Gastroesophageal sphincter (tissue), 3 donors: ENCODE measurements at regions not wholly inside any gene's neighbourhood (a gene's known extent, or its start where the extent isn't known, plus 50 kb on each side); places are given as distances from the start of the nearest gene placed in this dataset.

Source experiments
- POLR2A ChIP-seq, 2 donors: fragments of 450-650 bp; IDR thresholded peaks; one replicate each; pipeline ENCODE4 v1.6.1; 2017; ENCODE audit warnings: antibody characterized with exemption in 2 of 2, mild to moderate bottlenecking in 2 of 2, moderate library complexity in 1 of 2
- POLR2AphosphoS5 ChIP-seq: sonication (generic); formaldehyde crosslinking; IDR thresholded peaks from one replicate; pipeline ENCODE4 v1.6.1; 2017; ENCODE audit warnings: antibody characterized with exemption
- TF ChIP-seq, protein P1 (sequence below), 4 experiments: fragments of 200-600 bp in 2 of 4; fragments of 450-650 bp in 2 of 4; sonication (generic) in 1 of 4; IDR thresholded peaks; one replicate each; pipeline ENCODE4 v1.5.1; 2017 to 2019; ENCODE audit warnings: antibody characterized with exemption in 4 of 4, mild to moderate bottlenecking in 2 of 4, moderate library complexity in 2 of 4

DNA sequence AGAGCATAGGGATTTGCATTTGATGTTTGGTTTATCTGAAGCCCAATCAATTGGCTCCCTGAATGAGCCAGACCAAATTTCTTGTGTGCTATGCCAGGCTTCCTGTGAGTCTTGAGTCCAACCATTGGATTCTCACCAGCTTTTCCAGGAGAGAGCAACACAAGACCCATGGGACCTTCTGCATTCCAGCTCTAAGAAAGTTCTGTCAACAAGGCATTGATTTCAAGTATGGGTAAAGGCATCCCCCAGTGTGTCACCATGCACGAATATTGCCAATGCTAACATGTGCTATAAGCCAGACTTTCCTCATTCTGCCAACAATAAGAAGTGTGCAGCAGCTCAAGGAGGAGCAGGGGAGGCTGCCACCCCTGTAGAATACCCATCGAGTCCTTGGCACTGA, 266.6 kb downstream of the ETAA1 start:
- TF ChIP-seq, protein P1, sequence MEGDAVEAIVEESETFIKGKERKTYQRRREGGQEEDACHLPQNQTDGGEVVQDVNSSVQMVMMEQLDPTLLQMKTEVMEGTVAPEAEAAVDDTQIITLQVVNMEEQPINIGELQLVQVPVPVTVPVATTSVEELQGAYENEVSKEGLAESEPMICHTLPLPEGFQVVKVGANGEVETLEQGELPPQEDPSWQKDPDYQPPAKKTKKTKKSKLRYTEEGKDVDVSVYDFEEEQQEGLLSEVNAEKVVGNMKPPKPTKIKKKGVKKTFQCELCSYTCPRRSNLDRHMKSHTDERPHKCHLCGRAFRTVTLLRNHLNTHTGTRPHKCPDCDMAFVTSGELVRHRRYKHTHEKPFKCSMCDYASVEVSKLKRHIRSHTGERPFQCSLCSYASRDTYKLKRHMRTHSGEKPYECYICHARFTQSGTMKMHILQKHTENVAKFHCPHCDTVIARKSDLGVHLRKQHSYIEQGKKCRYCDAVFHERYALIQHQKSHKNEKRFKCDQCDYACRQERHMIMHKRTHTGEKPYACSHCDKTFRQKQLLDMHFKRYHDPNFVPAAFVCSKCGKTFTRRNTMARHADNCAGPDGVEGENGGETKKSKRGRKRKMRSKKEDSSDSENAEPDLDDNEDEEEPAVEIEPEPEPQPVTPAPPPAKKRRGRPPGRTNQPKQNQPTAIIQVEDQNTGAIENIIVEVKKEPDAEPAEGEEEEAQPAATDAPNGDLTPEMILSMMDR (IDR thresholded peaks at IDR 0.05): no peak
- no peak for TF ChIP-seq POLR2AphosphoS5
- TF ChIP-seq POLR2A (IDR thresholded peaks at IDR 0.05): no peak
